Activated CD8-positive, alpha-beta T cell treated with anti-CD3 and anti-CD28 coated beads for 36 hours (primary cell): ENCODE measurements at regions not wholly inside any gene's neighbourhood (a gene's known extent, or its start where the extent isn't known, plus 50 kb on each side); places are given as distances from the start of the nearest gene placed in this dataset.
"Not testable (repeated sequence)": the region's sequence is repeated elsewhere in the genome, so short reads cannot be mapped to it uniquely, and the experiment has no call there.

Experiments
- ATAC-seq: fragments of 200-7000 bp; cut with Tn5 transposase; one replicate; pipeline ENCODE4 v1.10.0; 2021; ENCODE audit warnings: mild to moderate bottlenecking, moderate library complexity
- CTCF ChIA-PET: fragments of 350-600 bp; sonication (Branson Sonifier 250); formaldehyde crosslinking; loops from one replicate; lab custom pipeline; 2021; ENCODE audit warnings: antibody characterized with exemption; lab: Charles Lee
- POLR2A ChIA-PET: fragments of 350-600 bp; sonication (Branson Sonifier 250); formaldehyde crosslinking; loops from one replicate; lab custom pipeline; 2021; ENCODE audit warnings: antibody characterized with exemption; lab: Charles Lee
- DNase-seq: peaks from one replicate; pipeline ENCODE4 v3.0.0-alpha.2; 2020
- H3K27ac Mint-ChIP-seq: one replicate; pipeline ENCODE4 v1.8.0; 2021; ENCODE audit warnings: mild to moderate bottlenecking, mixed read lengths
- H3K27me3 Mint-ChIP-seq: one replicate; pipeline ENCODE4 v1.8.0; 2021; ENCODE audit warnings: mixed read lengths
- H3K36me3 Mint-ChIP-seq: one replicate; pipeline ENCODE4 v1.8.0; 2021; ENCODE audit warnings: low read depth, mixed read lengths
- H3K4me1 Mint-ChIP-seq: one replicate; pipeline ENCODE4 v1.8.0; 2021; ENCODE audit warnings: low read depth, mixed read lengths
- H3K4me3 Mint-ChIP-seq: one replicate; pipeline ENCODE4 v1.8.0; 2021; ENCODE audit warnings: mild to moderate bottlenecking, moderate library complexity, mixed read lengths
- H3K9me3 Mint-ChIP-seq: one replicate; pipeline ENCODE4 v1.8.0; 2021; ENCODE audit warnings: mixed read lengths
- CTCF ChIP-seq: fragments of 200-600 bp; IDR thresholded peaks from one replicate; pipeline ENCODE4 v1.8.0; 2022; ENCODE audit warnings: antibody characterized with exemption, mild to moderate bottlenecking
- intact Hi-C: fragments of 100-400 bp; cut with micrococcal nuclease; formaldehyde crosslinking; loops from one replicate; pipeline ENCODE4 v1.10.0; 2022

- ChIA-PET CTCF (no interaction called here), POLR2A (no interaction called here)
- H3K4me3 Mint-ChIP-seq = no peak overlapping the region
- DNase-seq (no peak), ATAC-seq (no peak)
- no peaks in the 10 kb centered on the region for H3K4me1 Mint-ChIP-seq
- H3K9me3 Mint-ChIP-seq = peaks cover 17% of the 10 kb centered on the region
- no peak for TF ChIP-seq CTCF
- peaks cover 2% of the 10 kb centered on the region for H3K27me3 Mint-ChIP-seq
- no peaks in the 10 kb centered on the region for H3K36me3 Mint-ChIP-seq
- intact Hi-C loops = no loop called here
- H3K27ac Mint-ChIP-seq = no peak overlapping the region
These were observed 251.2 kb downstream of the ARHGAP12 start for GRCh38 chr10:31677195-31678138.

GRCh38 chr10:31675726-31676125 lies 252.9 kb downstream of the ARHGAP12 start:
- TF ChIP-seq CTCF = no peak
- CTCF ChIA-PET = no interaction called here
- no peak for ATAC-seq

GRCh38 chr10:31669357-31669756 lies 259.3 kb downstream of the ARHGAP12 start:
- H3K27ac Mint-ChIP-seq = no peak overlapping the region

More at GRCh38 chr10:31675726-31676125, 252.9 kb downstream of the ARHGAP12 start:
- Mint-ChIP-seq H3K4me1 (no peaks in the 10 kb centered on the region), H3K27ac (no peak overlapping the region), H3K4me3 (no peak overlapping the region), H3K36me3 (no peaks in the 10 kb centered on the region), H3K9me3 (peaks cover 15% of the 10 kb centered on the region), H3K27me3 (peaks cover 2% of the 10 kb centered on the region)
- intact Hi-C loops = no loop called here
- POLR2A ChIA-PET = no interaction called here
- no peak for DNase-seq

GRCh38 chr10:31668326-31668725 lies 260.3 kb downstream of the ARHGAP12 start:
- Mint-ChIP-seq H3K4me3 (no peak overlapping the region), H3K9me3 (peaks cover 9% of the 10 kb centered on the region), H3K4me1 (no peaks in the 10 kb centered on the region), H3K36me3 (no peaks in the 10 kb centered on the region), H3K27me3 (no peaks in the 10 kb centered on the region), H3K27ac (no peak overlapping the region)
- no peak for ATAC-seq
- no peak for TF ChIP-seq CTCF
- DNase-seq = no peak
- CTCF ChIA-PET = no interaction called here
- POLR2A ChIA-PET = no interaction called here
- intact Hi-C loops = no loop called here

More at GRCh38 chr10:31669357-31669756, 259.3 kb downstream of the ARHGAP12 start:
- Mint-ChIP-seq H3K9me3 (peaks cover 9% of the 10 kb centered on the region), H3K36me3 (no peaks in the 10 kb centered on the region), H3K4me1 (no peaks in the 10 kb centered on the region), H3K27me3 (no peaks in the 10 kb centered on the region), H3K4me3 (no peak overlapping the region)
- CTCF ChIA-PET = no interaction called here
- ATAC-seq (no peak), DNase-seq (no peak)
- POLR2A ChIA-PET = no interaction called here
- intact Hi-C loops = no loop called here
- TF ChIP-seq CTCF = no peak

- CTCF ChIA-PET, intact Hi-C loops, H3K4me1 Mint-ChIP-seq, DNase-seq, H3K27me3 Mint-ChIP-seq, ATAC-seq, H3K4me3 Mint-ChIP-seq, H3K27ac Mint-ChIP-seq, POLR2A ChIA-PET, H3K9me3 Mint-ChIP-seq, H3K36me3 Mint-ChIP-seq: not testable (repeated sequence)
These were observed 262.8 kb downstream of the ARHGAP12 start for GRCh38 chr10:31665764-31666279.
